ENCODE measurements at regions not wholly inside any gene's neighbourhood (a gene's known extent, or its start where the extent isn't known, plus 50 kb on each side); places are given as distances from the start of the nearest gene placed in this dataset.

DNA sequence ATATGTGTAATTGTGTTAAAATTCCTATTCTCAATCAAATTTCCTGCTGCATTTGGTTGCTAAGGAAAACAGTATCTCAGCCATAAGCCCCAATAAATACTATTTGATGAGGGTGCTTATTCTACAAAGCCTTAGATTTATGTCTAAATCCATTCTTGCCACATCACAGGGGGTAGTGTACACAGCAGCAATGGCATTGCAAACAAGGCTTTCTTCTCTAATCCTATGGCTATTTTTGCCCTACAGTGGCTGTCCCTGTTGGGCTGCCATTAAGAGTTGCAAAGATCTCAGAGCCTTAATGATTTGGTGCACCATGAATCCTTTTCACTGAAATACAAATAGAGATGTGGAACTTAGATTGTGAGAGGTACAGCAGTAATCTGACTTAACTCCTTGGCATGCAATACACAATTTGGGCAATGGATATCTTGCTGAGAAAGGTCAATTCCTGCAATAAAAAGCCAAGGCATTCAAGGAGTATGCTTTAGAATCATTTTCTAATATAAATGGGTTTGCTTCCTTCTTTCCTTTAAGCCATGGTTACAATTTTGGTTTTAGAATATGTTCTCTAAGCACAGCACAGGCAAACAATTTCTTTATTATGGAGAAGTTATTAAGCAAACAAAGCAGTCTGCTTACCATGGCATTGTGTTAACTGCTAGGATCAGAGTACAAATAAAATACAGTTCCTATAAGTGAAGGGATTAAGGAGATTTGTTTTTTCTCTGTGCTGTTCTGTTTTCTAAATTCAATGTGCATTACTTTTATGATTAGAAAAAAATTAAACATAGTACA is 69.8 kb upstream of the CD302 start:
- Mint-ChIP-seq H3K36me3 (peaks cover 51 to 62% of the 10 kb centered on the region in 2 donors), H3K27ac (no peak overlapping the region)

DNA sequence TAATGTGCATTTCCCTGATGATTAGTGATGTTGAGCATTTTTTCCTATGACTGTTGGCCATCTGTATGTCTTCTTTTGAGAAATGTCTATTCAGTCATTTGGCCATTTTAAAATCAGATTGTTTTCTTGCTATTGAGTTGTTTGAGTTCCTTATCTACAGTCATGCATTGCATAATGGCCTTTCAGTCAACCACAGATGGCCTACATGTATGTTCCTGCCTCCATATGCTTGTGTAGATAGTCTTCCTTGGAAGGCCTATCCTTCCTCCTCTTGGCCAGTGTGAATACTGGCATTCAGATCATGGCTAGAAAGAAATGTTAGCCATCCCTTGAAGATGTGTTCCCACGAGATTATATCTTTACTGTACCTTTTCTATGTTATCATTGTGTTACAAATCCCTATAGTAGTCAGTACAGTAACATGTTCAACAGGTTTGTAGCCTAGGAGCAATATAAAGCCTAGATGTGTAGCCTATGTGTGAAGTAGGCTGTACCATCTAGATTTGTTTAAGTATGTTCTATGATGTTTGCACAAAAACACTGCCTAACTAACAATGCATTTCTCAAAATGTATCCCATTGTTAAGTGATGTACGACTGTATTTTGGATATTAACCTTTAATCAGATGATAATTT is 65.6 kb upstream of the CD302 start:
- H3K9me3 Mint-ChIP-seq, result peaks cover 0 to 7% (median 3%) of the 10 kb centered on the region in 7 donors
- Histone ChIP-seq H3K4me2 (replicated peaks; ENCODE audit: extremely low read depth, low read length, poor library complexity, severe bottlenecking) (no peak overlapping the region), H3K9ac (ENCODE audit: insufficient read depth, low read length, poor library complexity, severe bottlenecking) (no peak overlapping the region), H3K4me1 (ENCODE audit: control insufficient read depth in 1 of 2, insufficient read depth in 2 of 2, low read length in 2 of 2) (peaks cover 21 to 23% of the 10 kb centered on the region in 2 donors), H3K9me3 (replicated peaks in 1 of 2; ENCODE audit: control insufficient read depth in 1 of 2, insufficient read depth in 1 of 2, low read length in 2 of 2) (no peaks in the 10 kb centered on the region), H2AFZ (ENCODE audit: insufficient read depth, low read depth, low read length, poor library complexity, severe bottlenecking) (no peak overlapping the region), H3K4me3 (replicated peaks in 1 of 3; ENCODE audit: low read depth in 2 of 3, low read length in 3 of 3) (no peak overlapping the region), H3K79me2 (ENCODE audit: insufficient read depth, low read length) (no peaks in the 10 kb centered on the region), H3K27ac (ENCODE audit: low read depth in 1 of 2, low read length in 2 of 2) (peak overlapping the region in 1 of 2 donors; percentile 4), H3K27me3 (ENCODE audit: control insufficient read depth in 2 of 2, insufficient read depth in 2 of 2, low read length in 2 of 2) (no peaks in the 10 kb centered on the region), H3K36me3 (replicated peaks in 1 of 2; ENCODE audit: control insufficient read depth in 1 of 2, insufficient read depth in 2 of 2, low read length in 2 of 2) (peaks cover 21 to 55% of the 10 kb centered on the region in 2 donors), H4K20me1 (ENCODE audit: insufficient read depth, low read length) (no peaks in the 10 kb centered on the region)
- WGBS (ENCODE audit: insufficient coverage), result no CpG with 5 or more reads among the region's 2 CpGs
- H3K27ac Mint-ChIP-seq, result no peak overlapping the region
- H3K4me1 Mint-ChIP-seq, result peaks cover 30% of the 10 kb centered on the region
- H3K36me3 Mint-ChIP-seq, result peaks cover 42 to 51% of the 10 kb centered on the region in 2 donors
- no peak overlapping the region for H3K4me3 Mint-ChIP-seq
- no peaks in the 10 kb centered on the region for H3K27me3 Mint-ChIP-seq (ENCODE audit: low read depth in 3 of 3)
- DNase-seq, result no peak
- intact Hi-C loops (cut with micrococcal nuclease), result no loop called here
- TF ChIP-seq CTCF (IDR thresholded peaks at IDR 0.05), result no peak

More for the DNA sequence above, 69.8 kb upstream of the CD302 start:
- Histone ChIP-seq H3K9me3 (replicated peaks in 1 of 2; ENCODE audit: control insufficient read depth in 1 of 2, insufficient read depth in 1 of 2, low read length in 2 of 2) (no peaks in the 10 kb centered on the region), H4K20me1 (ENCODE audit: insufficient read depth, low read length) (no peaks in the 10 kb centered on the region), H3K9ac (ENCODE audit: insufficient read depth, low read length, poor library complexity, severe bottlenecking) (no peak overlapping the region), H3K79me2 (ENCODE audit: insufficient read depth, low read length) (no peaks in the 10 kb centered on the region), H3K27ac (ENCODE audit: low read depth in 1 of 2, low read length in 2 of 2) (no peak overlapping the region), H3K4me3 (replicated peaks in 1 of 3; ENCODE audit: low read depth in 2 of 3, low read length in 3 of 3) (no peak overlapping the region), H3K4me1 (ENCODE audit: control insufficient read depth in 1 of 2, insufficient read depth in 2 of 2, low read length in 2 of 2) (no peaks in the 10 kb centered on the region), H3K36me3 (replicated peaks in 1 of 2; ENCODE audit: control insufficient read depth in 1 of 2, insufficient read depth in 2 of 2, low read length in 2 of 2) (peaks cover 35 to 87% of the 10 kb centered on the region in 2 donors), H3K4me2 (replicated peaks; ENCODE audit: extremely low read depth, low read length, poor library complexity, severe bottlenecking) (no peak overlapping the region), H2AFZ (ENCODE audit: insufficient read depth, low read depth, low read length, poor library complexity, severe bottlenecking) (no peak overlapping the region), H3K27me3 (ENCODE audit: control insufficient read depth in 2 of 2, insufficient read depth in 2 of 2, low read length in 2 of 2) (no peaks in the 10 kb centered on the region)
- H3K4me3 Mint-ChIP-seq, result no peak overlapping the region
- DNase-seq, result no peak
- peaks cover 0 to 6% (median 2%) of the 10 kb centered on the region in 7 donors for H3K9me3 Mint-ChIP-seq
- no peak for TF ChIP-seq CTCF (IDR thresholded peaks at IDR 0.05)
- intact Hi-C loops (cut with micrococcal nuclease), result no loop called here
- H3K4me1 Mint-ChIP-seq, result peaks cover 9% of the 10 kb centered on the region
- no peaks in the 10 kb centered on the region for H3K27me3 Mint-ChIP-seq (ENCODE audit: low read depth in 3 of 3)

Measured in CD14-positive monocyte (primary cell).